ENCODE measurements at regions not wholly inside any gene's neighbourhood (a gene's known extent, or its start where the extent isn't known, plus 50 kb on each side); places are given as distances from the start of the nearest gene placed in this dataset.

GRCh38 chr14:84520711-84521338, 1009.1 kb upstream of the FLRT2 start (continued):
- no peak for TF ChIP-seq CTCF (conservative IDR thresholded peaks at IDR 0.05; ENCODE audit: low read depth in 2 of 2)
- TF ChIP-seq ZNF114 (CRISPR knock-in tag; IDR thresholded peaks at IDR 0.05), result no peak

GRCh38 chr14:84523746-84524145, 1006.2 kb upstream of the FLRT2 start:
- no peak overlapping the region for H2AFZ ChIP-seq
- no peaks in the 10 kb centered on the region for H3K79me2 ChIP-seq (replicated peaks; ENCODE audit: insufficient read depth)
- ATAC-seq, result no peak
- H3K27me3 ChIP-seq (ENCODE audit: insufficient read depth), result no peaks in the 10 kb centered on the region
- no peaks in the 10 kb centered on the region for H3K36me3 ChIP-seq (ENCODE audit: insufficient read depth)
- no peaks in the 10 kb centered on the region for H3F3A ChIP-seq (replicated peaks; ENCODE audit: low read depth)
- no peaks in the 10 kb centered on the region for H3K36me3 Mint-ChIP-seq (ENCODE audit: low read depth)
- no peaks in the 10 kb centered on the region for H3K4me1 ChIP-seq (ENCODE audit: insufficient read depth)
- H3K4me1 Mint-ChIP-seq, result no peaks in the 10 kb centered on the region
- no peak for DNase-seq (ENCODE audit: low spot score)
- H3K27ac Mint-ChIP-seq, result no peak overlapping the region
- no peaks in the 10 kb centered on the region for H3K9me3 Mint-ChIP-seq
- no peaks in the 10 kb centered on the region for H4K20me1 ChIP-seq (replicated peaks; ENCODE audit: insufficient read depth)
- H3K4me2 ChIP-seq, result no peak overlapping the region
- H3K27ac ChIP-seq (ENCODE audit: low read depth), result no peak overlapping the region
- H3K4me3 ChIP-seq, result no peak overlapping the region
- peaks cover 2% of the 10 kb centered on the region for H3K27me3 Mint-ChIP-seq (ENCODE audit: insufficient read depth, low read depth, poor library complexity)
- no peak overlapping the region for H3K4me3 Mint-ChIP-seq
- no peaks in the 10 kb centered on the region for H3K9me2 ChIP-seq (ENCODE audit: insufficient read depth)
- TF ChIP-seq ETS1 (IDR thresholded peaks at IDR 0.05) (no peak), CTCF (conservative IDR thresholded peaks at IDR 0.05; ENCODE audit: low read depth in 2 of 2) (no peak), EZH2 (IDR thresholded peaks at IDR 0.05; ENCODE audit: low read depth, unreplicated experiment) (no peak), ZNF331 (CRISPR knock-in tag; IDR thresholded peaks at IDR 0.05; ENCODE audit: low read depth) (no peak), REST (IDR thresholded peaks at IDR 0.05; ENCODE audit: unreplicated experiment) (no peak), ZNF462 (CRISPR knock-in tag; IDR thresholded peaks at IDR 0.05) (no peak), NANOG (IDR thresholded peaks at IDR 0.05; ENCODE audit: borderline replicate concordance) (no peak), EZH2phosphoT487 (IDR thresholded peaks at IDR 0.05; ENCODE audit: unreplicated experiment) (no peak)

All from GM23338 (cell line).